HG03354 (cell line): ENCODE measurements at regions not wholly inside any gene's neighbourhood (a gene's known extent, or its start where the extent isn't known, plus 50 kb on each side); places are given as distances from the start of the nearest gene placed in this dataset.

Source experiments
- ATAC-seq: cut with Tn5 transposase; IDR thresholded peaks from one replicate; pipeline ENCODE4 v1.9.1; 2021; ENCODE audit warnings: mild to moderate bottlenecking; ENCODE audit not compliant: unreplicated experiment, poor library complexity, severe bottlenecking

GRCh38 chr12:76226956-76227355 is 121.3 kb downstream of the BBS10 start:
- ATAC-seq = no peak

DNA sequence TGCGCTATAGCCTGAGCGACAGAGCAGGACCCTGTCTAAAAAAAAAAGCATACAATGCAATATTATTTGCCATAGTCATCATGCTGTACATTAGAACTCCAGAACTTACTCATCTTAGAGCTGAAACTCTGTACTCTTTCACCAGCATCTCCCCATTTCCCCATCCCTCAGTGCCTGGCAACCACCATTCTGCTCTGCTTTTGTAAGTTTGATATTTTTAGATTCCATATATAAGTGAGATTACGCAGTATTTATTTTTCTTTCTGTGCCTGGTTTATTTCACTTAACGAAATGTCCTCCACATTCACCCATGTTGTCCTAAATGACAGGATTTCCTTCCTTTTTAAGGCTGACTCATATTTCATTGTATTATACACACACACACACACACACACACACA is 121.8 kb downstream of the BBS10 start:
- ATAC-seq = no peak

- ATAC-seq = no peak
Observed at GRCh38 chr12:76223869-76224268, 124.3 kb downstream of the BBS10 start.

- no peak for ATAC-seq
Observed at GRCh38 chr12:76220980-76221379, 127.2 kb downstream of the BBS10 start.

DNA sequence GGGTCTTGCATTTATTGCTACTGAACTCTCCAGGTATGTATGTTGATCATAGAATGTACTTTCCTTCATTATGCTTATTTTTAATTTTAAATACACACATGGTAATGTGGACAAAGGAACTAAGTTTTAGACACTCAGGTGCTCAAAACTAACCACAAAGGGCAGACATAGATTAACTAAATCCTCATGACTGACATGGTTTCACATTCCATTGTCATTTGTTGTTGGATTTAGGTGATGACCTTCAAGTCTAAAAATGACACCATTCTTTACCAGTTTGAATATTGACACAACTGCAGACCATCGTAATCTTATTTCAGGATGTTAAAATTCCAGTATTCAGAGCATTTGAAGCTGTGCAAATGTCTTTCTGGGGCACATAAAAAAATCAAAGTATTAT is 128.4 kb downstream of the BBS10 start:
- ATAC-seq = no peak

DNA sequence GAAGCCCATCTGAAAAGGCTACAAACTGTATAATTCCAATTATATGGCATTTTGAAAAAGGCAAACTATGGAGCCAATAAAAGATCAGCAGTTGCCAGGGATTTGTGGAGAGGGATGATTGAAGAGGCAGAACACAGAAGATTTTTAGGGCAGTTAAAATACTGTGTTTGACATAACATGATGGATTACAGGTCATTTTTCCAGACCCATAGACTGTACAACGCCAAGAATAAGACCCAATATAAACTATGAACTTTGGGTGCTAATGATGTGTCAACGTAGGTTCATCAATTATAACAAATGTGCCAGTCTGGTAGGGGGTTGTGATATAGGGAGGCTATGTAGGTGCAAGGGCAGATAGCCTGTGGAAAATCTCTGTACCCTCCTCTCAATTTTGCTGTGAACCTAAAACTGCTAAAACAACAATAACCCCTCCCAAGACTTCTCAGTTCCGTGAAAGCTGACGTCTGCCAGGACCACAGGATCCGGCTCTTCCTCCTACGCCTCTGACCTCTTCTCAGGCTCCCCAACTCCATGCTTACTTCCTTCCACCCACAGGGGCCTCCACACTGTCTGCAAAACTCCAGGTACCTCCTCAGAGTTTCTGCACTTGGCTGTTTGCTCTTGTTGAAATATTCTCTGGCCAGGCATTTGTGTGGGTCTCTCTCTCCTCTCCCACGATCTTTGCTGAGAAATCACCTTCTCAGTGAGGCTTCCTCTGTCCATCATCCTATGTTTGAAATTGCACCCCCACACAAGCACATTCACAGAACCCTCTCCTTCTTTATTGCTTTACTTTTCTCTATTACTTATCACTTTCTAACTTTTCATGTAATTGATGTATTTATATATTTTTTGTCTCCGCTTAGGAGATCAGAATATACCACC is 131.4 kb downstream of the BBS10 start:
- ATAC-seq = no peak

GRCh38 chr12:76208129-76208528 is 123.6 kb upstream of the NAP1L1 start:
- ATAC-seq = no peak

DNA sequence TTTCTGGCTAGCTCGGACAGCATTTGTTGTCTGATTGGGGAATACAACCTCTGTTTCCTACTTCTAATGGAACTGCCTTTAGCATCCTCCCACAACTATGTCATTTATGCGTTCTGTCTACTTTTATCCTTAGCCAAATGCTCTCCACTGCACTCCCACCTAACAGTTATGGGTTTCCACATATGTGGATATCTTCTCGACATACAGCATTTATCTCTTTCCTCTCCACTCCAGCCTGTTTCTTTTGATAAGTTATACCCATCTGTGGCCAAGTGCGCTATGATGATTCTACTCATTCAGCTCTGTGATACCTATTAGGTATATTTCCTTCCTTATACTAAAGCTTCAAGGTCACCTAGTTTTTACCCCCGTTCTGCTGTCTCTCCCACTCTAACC is 122.2 kb upstream of the NAP1L1 start:
- ATAC-seq = no peak

GRCh38 chr12:76206039-76206676 is 121.7 kb upstream of the NAP1L1 start:
- no peak for ATAC-seq

GRCh38 chr12:76202621-76203020 is 118.1 kb upstream of the NAP1L1 start:
- no peak for ATAC-seq

DNA sequence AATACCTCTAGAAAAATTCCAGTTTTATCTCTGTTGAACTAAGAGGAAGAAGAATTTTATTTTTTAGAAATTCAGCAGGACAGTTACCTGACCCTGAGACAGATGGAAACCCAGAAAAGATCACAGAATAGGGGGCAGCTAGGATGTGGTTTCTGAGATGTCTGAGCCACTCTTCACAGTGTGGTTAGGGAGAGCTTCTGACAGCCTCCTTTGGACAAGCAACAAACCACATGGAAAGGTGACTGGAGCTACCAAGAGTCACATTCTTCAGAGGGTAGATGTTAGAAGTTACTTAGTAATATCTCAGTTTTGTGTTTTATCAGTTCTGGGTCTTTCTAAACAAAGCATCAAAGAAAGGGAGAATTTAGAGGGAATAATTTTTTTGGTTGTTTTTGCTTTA is 117.3 kb upstream of the NAP1L1 start:
- ATAC-seq = no peak

DNA sequence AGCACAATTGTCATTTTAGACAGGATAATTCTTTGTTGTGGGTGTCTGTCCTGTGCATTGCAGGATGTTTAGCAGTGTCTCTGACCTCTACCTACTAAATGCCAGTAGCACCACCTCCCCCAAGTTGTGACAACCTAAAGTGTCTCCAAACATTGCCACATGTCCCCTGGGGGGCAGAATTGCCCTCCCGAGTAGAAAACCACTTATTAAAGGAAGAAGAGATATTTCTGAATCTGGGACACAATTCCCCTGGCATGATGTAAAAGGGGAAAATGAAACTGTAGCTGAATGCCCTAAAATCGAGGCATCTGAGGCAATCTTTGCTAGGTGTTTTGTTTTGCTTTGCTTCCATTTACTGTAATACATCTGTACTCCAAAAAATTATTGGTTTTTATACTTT is 116.8 kb upstream of the NAP1L1 start:
- ATAC-seq = no peak

- no peak for ATAC-seq
Observed at GRCh38 chr12:76199808-76200207, 115.3 kb upstream of the NAP1L1 start.

- no peak for ATAC-seq
Observed at GRCh38 chr12:76198839-76199238, 114.4 kb upstream of the NAP1L1 start.

- ATAC-seq = no peak
Observed at GRCh38 chr12:76197283-76197682, 112.8 kb upstream of the NAP1L1 start.

DNA sequence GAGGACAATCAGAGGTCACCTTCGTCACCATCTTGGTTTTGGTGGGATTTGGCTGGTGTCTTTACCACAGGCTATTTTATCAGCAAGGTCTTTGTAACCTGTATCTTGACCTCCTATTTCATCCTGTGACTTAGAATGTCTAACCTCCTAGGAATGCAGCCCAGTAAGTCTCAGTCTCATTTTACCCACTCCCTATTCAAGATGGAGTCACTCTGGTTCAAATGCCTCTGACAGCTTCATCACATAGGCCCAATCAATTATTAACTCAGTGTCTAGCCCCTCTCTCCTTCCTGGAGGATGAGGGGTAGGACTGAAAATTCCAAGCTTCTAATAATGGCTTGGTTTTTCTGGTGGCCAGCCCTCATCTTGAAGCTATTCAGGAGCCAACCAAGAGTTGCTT is 111.4 kb upstream of the NAP1L1 start:
- ATAC-seq = no peak

- ATAC-seq = no peak
Observed at GRCh38 chr12:76194724-76195123, 110.2 kb upstream of the NAP1L1 start.

- no peak for ATAC-seq
Observed at GRCh38 chr12:76193961-76194360, 109.5 kb upstream of the NAP1L1 start.

- ATAC-seq = no peak
Observed at GRCh38 chr12:76192416-76192815, 107.9 kb upstream of the NAP1L1 start.

DNA sequence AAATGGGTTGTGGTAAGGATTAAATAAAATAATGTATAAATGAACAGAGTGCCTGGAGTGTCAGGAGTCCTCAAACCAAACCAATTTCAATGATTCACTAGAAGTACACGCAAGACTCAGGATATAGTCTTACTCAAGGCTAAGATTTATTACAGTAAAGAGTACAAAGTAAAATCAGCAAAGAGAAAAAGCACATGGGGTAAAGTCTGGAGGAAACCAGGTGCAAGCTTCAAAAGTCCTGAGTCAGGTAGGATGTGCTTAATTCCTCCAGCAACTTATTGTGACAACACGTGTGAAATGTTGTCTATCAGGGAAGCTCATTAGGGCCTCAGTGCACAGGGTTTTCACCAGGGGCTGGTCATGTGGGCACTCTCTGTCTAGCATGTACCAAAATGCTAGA is 105.8 kb upstream of the NAP1L1 start:
- no peak for ATAC-seq

DNA sequence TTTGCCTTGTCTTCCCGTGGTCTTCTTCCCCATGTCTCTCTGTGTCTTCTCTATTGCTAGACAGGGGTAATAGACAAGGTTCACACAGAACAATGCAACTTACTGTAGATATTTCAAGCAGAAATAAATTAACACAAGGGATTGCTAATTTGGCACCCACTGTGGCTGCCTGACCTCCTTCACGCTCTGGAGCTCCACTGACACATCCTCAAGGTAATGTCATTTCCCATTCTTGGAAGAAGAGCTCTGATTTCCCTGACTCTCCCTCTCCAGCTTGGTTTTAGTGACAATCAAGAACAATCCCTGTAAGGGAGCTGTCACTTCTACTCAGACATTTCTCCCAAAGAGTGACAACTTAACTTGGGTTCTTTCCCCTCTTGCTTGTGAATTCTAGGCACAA is 105.4 kb upstream of the NAP1L1 start:
- ATAC-seq = no peak
